Activated CD8-positive, alpha-beta T cell treated with anti-CD3 and anti-CD28 coated beads for 36 hours (primary cell): ENCODE measurements at regions not wholly inside any gene's neighbourhood (a gene's known extent, or its start where the extent isn't known, plus 50 kb on each side); places are given as distances from the start of the nearest gene placed in this dataset.

Source experiments
- ATAC-seq: fragments of 200-7000 bp; cut with Tn5 transposase; one replicate; pipeline ENCODE4 v1.10.0; 2021; ENCODE audit warnings: mild to moderate bottlenecking, moderate library complexity
- CTCF ChIA-PET: fragments of 350-600 bp; sonication (Branson Sonifier 250); formaldehyde crosslinking; loops from one replicate; lab custom pipeline; 2021; ENCODE audit warnings: antibody characterized with exemption; lab: Charles Lee
- POLR2A ChIA-PET: fragments of 350-600 bp; sonication (Branson Sonifier 250); formaldehyde crosslinking; loops from one replicate; lab custom pipeline; 2021; ENCODE audit warnings: antibody characterized with exemption; lab: Charles Lee
- DNase-seq: peaks from one replicate; pipeline ENCODE4 v3.0.0-alpha.2; 2020
- H3K27ac Mint-ChIP-seq: one replicate; pipeline ENCODE4 v1.8.0; 2021; ENCODE audit warnings: mild to moderate bottlenecking, mixed read lengths
- H3K27me3 Mint-ChIP-seq: one replicate; pipeline ENCODE4 v1.8.0; 2021; ENCODE audit warnings: mixed read lengths
- H3K36me3 Mint-ChIP-seq: one replicate; pipeline ENCODE4 v1.8.0; 2021; ENCODE audit warnings: low read depth, mixed read lengths
- H3K4me1 Mint-ChIP-seq: one replicate; pipeline ENCODE4 v1.8.0; 2021; ENCODE audit warnings: low read depth, mixed read lengths
- H3K4me3 Mint-ChIP-seq: one replicate; pipeline ENCODE4 v1.8.0; 2021; ENCODE audit warnings: mild to moderate bottlenecking, moderate library complexity, mixed read lengths
- H3K9me3 Mint-ChIP-seq: one replicate; pipeline ENCODE4 v1.8.0; 2021; ENCODE audit warnings: mixed read lengths
- intact Hi-C: fragments of 100-400 bp; cut with micrococcal nuclease; formaldehyde crosslinking; loops from one replicate; pipeline ENCODE4 v1.10.0; 2022
- TF ChIP-seq, protein P1 (sequence below): fragments of 200-600 bp; IDR thresholded peaks from one replicate; pipeline ENCODE4 v1.8.0; 2022; ENCODE audit warnings: antibody characterized with exemption, mild to moderate bottlenecking

DNA sequence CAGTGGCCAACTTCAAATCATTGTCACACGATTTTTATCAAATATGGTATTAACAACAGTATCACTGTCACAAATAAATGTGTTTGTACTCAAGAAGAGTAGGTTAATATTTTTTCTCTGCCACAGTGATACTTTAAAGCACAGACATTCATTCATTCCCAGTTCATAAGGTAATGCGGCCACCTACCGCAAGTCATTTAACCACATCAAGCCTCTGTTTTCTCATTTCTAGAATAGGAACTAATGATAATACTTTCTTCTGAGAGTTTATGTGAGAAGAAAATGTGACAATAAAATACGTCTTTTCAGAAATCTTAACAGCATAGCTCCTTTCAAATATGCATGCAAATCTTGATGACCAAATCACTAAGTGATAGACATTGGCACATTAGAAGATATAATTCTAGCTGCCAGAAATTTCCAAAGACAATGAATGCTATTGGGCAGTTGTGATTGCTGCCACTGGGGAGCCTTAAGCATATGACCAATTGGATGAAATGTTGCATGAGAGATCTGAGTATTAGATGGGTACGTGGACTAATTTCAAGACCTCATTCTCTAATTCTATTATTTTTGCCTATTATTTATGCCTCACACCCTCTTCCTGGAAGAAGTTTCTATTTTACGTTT lies 430.9 kb downstream of the PID1 start:
- POLR2A ChIA-PET, result no interaction called here

DNA sequence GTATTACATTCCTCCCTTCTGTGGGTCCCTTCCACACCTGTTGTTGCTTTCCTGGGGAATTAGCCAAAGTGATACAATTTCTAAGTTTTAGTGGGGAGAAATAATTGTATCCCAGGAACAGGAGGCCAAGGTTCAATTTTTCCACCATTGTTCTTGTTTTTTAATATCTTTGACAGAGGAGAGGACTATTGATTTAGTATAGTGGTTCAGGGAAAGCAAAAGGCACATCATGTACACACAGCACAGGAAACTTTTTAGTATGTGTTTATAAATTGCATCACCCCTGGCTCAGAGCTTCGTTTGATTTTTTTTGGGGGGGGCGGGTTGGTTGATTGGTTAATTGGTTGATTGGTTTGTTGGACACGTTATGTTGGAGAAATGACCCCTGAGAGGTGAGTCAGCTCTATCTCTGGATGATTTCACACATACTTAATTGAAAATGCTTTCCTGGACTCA lies 431.6 kb downstream of the PID1 start:
- intact Hi-C loops, result no loop called here
- ATAC-seq (no peak), DNase-seq (no peak)
- ChIA-PET CTCF (no interaction called here), POLR2A (no interaction called here)
- Mint-ChIP-seq H3K4me1 (no peaks in the 10 kb centered on the region), H3K27ac (no peak overlapping the region), H3K9me3 (peaks cover 5% of the 10 kb centered on the region), H3K27me3 (no peaks in the 10 kb centered on the region), H3K36me3 (no peaks in the 10 kb centered on the region), H3K4me3 (no peak overlapping the region)
- TF ChIP-seq, protein P1, sequence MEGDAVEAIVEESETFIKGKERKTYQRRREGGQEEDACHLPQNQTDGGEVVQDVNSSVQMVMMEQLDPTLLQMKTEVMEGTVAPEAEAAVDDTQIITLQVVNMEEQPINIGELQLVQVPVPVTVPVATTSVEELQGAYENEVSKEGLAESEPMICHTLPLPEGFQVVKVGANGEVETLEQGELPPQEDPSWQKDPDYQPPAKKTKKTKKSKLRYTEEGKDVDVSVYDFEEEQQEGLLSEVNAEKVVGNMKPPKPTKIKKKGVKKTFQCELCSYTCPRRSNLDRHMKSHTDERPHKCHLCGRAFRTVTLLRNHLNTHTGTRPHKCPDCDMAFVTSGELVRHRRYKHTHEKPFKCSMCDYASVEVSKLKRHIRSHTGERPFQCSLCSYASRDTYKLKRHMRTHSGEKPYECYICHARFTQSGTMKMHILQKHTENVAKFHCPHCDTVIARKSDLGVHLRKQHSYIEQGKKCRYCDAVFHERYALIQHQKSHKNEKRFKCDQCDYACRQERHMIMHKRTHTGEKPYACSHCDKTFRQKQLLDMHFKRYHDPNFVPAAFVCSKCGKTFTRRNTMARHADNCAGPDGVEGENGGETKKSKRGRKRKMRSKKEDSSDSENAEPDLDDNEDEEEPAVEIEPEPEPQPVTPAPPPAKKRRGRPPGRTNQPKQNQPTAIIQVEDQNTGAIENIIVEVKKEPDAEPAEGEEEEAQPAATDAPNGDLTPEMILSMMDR, result no peak

More for the DNA sequence above, 430.9 kb downstream of the PID1 start:
- Mint-ChIP-seq H3K4me3 (no peak overlapping the region), H3K9me3 (peaks cover 3% of the 10 kb centered on the region), H3K4me1 (no peaks in the 10 kb centered on the region), H3K27ac (no peak overlapping the region), H3K36me3 (no peaks in the 10 kb centered on the region), H3K27me3 (no peaks in the 10 kb centered on the region)
- intact Hi-C loops, result no loop called here
- DNase-seq, result no peak
- CTCF ChIA-PET, result no interaction called here
- ATAC-seq, result no peak
- TF ChIP-seq, protein P1, result no peak

DNA sequence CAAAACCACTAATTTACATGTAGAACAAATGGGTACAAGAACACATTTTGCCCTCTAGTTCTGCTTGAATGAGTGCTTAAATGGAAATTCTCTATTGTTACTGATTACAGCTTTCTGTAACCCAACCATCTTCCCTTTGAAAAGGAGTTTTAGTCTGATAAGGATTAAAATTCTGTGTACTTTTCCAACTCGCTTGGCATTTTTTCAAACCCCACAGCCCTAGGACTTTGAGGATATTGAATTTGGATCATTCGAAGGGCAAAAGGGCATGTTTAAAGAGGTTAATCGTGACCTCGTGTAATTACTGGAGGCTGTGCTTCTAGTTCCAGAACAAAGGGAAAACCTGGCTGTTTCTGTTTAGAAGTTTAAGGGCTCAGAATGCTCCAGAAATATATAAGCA lies 432.3 kb downstream of the PID1 start:
- Mint-ChIP-seq H3K4me1 (no peaks in the 10 kb centered on the region), H3K9me3 (peaks cover 5% of the 10 kb centered on the region), H3K27ac (no peak overlapping the region), H3K4me3 (no peak overlapping the region), H3K27me3 (no peaks in the 10 kb centered on the region), H3K36me3 (no peaks in the 10 kb centered on the region)
- DNase-seq (no peak), ATAC-seq (no peak)
- intact Hi-C loops, result no loop called here
- POLR2A ChIA-PET, result no interaction called here
- CTCF ChIA-PET, result no interaction called here
- TF ChIP-seq, protein P1, result no peak

DNA sequence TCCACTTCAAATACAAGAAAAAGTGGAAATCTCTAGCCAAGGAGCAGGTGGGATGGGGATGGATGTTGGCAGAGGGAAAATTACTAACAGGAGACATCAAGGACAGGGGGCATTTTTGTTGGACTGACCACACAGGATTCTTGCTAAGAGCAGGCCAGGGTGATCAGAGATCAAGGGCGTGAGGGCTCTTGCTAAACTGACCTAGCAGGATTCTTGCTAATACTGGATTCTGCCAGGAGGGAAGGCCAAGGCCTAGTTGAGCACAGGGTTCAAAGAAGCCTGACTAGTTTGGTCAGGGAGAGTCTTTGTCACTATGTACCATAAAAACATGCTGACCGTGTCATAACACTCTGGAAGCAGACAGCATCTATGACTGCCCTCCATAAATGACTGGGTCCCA lies 442.7 kb downstream of the PID1 start:
- TF ChIP-seq, protein P1, result no peak
- Mint-ChIP-seq H3K27me3 (no peaks in the 10 kb centered on the region), H3K4me1 (no peaks in the 10 kb centered on the region), H3K4me3 (no peak overlapping the region), H3K36me3 (no peaks in the 10 kb centered on the region), H3K27ac (no peak overlapping the region), H3K9me3 (peaks cover 2% of the 10 kb centered on the region)
- ATAC-seq, result no peak
- DNase-seq, result no peak
- ChIA-PET POLR2A (no interaction called here), CTCF (no interaction called here)
- intact Hi-C loops, result no loop called here

DNA sequence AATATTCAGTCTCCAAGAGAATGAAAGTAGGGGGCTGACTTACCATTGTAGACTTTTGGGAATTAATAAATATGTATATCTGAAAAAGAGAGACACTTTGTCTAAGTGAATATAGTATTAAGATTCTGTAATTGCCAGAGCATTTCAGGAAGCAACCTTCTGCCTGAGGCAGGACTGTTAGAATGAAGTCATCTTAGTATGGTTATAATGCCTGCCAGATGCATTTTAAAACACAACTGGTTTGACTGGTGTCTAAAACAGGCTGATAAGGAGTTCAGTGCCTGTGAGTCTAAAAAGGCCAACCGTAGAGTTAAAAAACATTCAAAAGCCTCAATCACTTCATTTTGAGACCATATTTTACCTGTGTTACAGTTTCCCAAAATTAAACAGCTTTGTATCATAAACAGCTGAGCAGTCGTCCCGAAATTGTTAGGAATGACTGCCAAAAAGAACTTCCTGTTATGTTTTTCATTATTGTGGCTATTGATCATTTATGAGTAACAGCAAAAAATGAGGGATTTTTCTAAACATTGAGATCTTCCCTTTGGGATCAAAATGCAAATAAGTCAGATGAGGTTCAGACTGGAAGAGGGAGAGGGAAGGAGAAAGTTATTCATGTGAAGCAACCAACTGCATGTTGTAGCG lies 443.9 kb downstream of the PID1 start:
- H3K9me3 Mint-ChIP-seq, result peaks cover 2% of the 10 kb centered on the region
- CTCF ChIA-PET, result no interaction called here
- no peak overlapping the region for H3K27ac Mint-ChIP-seq
- POLR2A ChIA-PET, result no interaction called here
- no peaks in the 10 kb centered on the region for H3K27me3 Mint-ChIP-seq
- intact Hi-C loops, result no loop called here
- H3K4me1 Mint-ChIP-seq, result no peaks in the 10 kb centered on the region
- no peak for DNase-seq
- TF ChIP-seq, protein P1, result no peak
- ATAC-seq, result no peak
- H3K36me3 Mint-ChIP-seq, result no peaks in the 10 kb centered on the region
- no peak overlapping the region for H3K4me3 Mint-ChIP-seq
